ENCODE measurements at regions not wholly inside any gene's neighbourhood (a gene's known extent, or its start where the extent isn't known, plus 50 kb on each side); places are given as distances from the start of the nearest gene placed in this dataset.

GRCh38 chr18:44245019-44245418 is 435.7 kb upstream of the SETBP1 start:
- no peak for TF ChIP-seq CTCF (IDR thresholded peaks at IDR 0.05)
- TF ChIP-seq POLR2A (IDR thresholded peaks at IDR 0.05): no peak

Measured in Peyer's patch (tissue), 4 donors.